ENCODE measurements at regions not wholly inside any gene's neighbourhood (a gene's known extent, or its start where the extent isn't known, plus 50 kb on each side); places are given as distances from the start of the nearest gene placed in this dataset.

DNA sequence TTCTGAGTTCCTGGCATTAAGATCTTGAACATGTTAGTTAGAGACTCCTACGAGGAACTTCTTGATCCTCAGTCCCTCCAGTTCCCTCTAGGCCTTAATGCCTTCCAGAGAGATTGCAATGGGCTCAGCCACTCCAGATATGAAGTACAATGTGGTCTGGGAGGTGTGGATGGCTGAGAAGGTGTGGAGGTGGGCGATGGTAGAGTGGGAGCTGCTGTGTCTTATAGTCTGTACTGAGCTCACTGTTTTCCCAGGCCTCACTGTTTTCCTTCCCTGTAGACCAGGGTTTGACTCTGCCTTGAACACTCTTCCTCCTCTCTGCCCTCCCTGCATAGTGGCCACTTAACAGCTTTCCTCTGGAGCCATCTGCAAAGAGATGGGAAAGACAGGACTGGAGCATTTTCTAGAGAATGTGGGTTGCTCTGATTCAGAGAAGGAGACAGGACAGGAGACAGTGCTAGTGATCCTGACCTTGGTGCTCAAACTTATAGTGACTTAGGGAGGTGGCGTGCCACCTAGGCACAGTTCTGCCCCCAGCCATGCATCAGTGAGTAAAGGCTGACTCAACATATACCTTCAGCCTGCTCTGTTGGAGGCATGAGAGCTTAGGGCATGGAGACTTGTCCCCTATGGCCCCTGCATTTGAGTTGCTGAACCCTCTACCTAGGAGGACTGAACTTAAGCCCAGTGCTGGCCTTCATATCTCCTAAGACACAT, 129.7 kb downstream of the TDRD15 start:
- DNase-seq = no peak

DNA sequence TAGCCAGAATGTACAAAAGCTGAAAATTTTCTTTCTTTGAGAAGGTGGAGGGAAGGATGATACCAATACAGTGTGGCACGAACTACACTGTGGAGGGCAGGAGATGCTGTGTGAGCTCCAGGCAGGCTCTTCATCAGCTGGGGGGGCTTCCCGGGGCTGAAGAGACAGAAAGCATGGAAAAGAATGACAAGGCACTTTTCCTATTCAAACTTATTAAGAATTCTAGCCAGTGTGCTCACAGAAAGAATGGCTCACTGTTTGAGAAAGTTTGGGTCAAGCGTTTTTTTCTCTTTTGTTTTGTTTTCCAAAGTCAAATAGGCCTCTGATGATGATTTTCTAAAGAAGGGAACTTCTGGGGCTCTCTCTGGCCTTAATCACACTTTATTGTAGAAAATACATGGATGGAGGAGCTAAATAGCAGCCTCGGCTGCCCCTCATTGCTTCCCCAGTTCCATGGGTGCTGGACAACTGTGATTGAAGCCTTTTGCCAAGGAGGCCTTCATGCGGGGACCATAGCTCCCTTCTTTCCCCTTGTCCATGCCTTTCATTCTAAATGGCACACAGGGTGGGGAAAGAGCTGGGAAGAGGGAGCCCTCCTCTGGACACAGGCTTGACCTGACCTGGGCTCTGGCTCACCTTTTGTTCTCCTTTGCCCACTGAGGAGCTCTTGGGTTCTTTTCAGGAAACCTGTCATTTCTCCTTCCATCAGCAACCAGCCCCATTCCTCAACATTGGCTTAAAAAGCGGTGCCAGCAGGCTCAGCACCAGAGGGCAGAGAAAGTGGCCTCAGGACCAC, 130.6 kb downstream of the TDRD15 start:
- DNase-seq = peak in 9 of 51 donors; percentile 18 to 62 (median 45)

DNA sequence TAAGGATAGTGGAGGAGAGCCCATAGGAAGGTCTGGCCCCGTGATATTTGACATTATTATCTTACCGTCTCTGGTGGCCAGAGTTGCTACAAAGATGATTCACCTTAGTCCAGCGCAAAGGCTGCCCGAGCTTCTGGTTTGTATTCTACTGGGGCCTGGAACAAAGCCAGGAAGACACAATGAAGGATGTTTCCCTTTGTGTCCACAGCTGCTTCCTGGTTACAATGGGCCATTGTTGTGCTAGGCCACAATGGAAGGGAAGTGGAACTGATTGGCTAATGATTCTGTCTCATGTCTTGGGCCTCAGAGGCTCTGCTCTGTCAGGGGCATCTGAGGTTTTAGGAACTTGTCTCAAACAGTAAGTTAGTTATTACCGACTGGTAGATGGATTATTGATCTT, 132.2 kb downstream of the TDRD15 start:
- peak in 42 of 51 donors; percentile 18 to 94 (median 73) for DNase-seq

- DNase-seq = no peak
These were observed 133.9 kb downstream of the TDRD15 start for GRCh38 chr2:21257621-21258020.

DNA sequence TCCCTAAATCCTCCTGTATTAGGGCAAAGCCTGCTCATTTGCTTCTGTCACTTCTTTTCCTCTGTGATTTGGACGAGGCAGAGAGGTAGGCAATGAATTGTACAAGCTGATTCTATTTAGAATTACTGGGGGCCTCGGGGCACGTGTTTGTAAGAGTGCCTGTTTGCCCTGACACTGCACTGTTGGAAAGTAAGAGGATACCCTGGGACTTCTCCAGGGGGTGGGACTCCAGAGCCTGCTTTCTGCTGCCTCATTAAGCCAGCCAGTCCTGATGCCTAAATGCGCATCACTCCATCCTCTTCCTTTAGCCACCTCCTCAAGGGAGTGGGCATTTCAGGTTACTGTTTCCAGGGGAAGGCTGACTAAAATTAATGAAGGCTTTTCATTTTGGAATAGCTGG, 134.3 kb downstream of the TDRD15 start:
- peak in 1 of 51 donors; percentile 38 for DNase-seq

- peak in 3 of 51 donors; percentile 21 to 33 (median 25) for DNase-seq
These were observed 136.5 kb downstream of the TDRD15 start for GRCh38 chr2:21260311-21260710.

DNA sequence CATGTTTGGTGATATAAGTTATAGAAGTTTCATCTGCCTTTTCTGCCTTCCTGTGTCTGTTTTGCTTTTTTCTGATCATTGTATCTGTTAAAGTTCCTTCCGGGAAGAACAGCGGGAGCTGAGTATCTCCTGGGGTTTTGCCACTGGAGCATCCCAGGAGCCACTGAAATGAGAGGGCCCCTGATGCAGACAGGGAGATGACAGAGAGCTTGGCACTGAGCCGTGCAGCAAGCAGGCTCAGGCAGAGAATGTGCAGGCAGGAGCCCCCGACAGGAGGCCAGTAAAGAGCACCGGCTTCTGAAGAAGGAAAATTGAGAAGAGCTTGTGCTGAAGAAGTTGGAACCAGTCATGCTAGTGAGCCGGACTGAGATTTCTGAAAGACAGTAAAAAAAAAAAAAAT, 137.8 kb downstream of the TDRD15 start:
- DNase-seq = peak in 1 of 51 donors; percentile 19

- DNase-seq = no peak
These were observed 138.7 kb downstream of the TDRD15 start for GRCh38 chr2:21262426-21262940.

DNA sequence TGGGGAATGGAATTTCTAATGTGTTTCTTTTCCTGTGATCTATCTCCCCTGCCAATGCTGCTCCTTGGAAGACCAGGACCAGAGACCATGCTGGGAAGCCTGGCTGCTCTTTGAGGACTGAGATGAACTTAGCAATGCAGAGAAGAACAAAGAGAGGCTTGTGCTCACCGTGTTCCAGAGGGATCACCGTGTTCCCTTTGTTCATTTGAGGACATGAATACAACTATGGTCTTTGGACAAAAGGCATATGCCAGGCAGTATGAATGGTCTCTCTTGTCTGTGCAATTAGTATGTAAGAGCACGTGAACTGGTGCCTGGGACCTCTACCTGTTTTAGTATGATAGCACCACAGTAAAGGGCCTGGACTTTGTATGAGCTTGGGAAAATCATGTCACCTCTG, 139.9 kb downstream of the TDRD15 start:
- DNase-seq = peak in 33 of 51 donors; percentile 12 to 93 (median 63)

GRCh38 chr2:21265752-21266151, 142.0 kb downstream of the TDRD15 start:
- DNase-seq = no peak

GRCh38 chr2:21267232-21267835, 143.6 kb downstream of the TDRD15 start:
- peak in 2 of 51 donors; percentile 21 to 24 for DNase-seq

- DNase-seq = peak in 6 of 51 donors; percentile 13 to 57 (median 32)
These were observed 144.6 kb downstream of the TDRD15 start for GRCh38 chr2:21268197-21268877.

GRCh38 chr2:21268878-21269224, 145.1 kb downstream of the TDRD15 start:
- DNase-seq = peak in 2 of 51 donors; percentile 43 to 58

GRCh38 chr2:21269382-21269781, 145.6 kb downstream of the TDRD15 start:
- DNase-seq = no peak

- DNase-seq = no peak
These were observed 146.3 kb downstream of the TDRD15 start for GRCh38 chr2:21270083-21270491.

GRCh38 chr2:21270708-21271122, 146.9 kb downstream of the TDRD15 start:
- DNase-seq = peak in 20 of 51 donors; percentile 12 to 69 (median 38)

- no peak for DNase-seq
These were observed 152.4 kb downstream of the TDRD15 start for GRCh38 chr2:21276163-21276562.

- DNase-seq = no peak
These were observed 153.6 kb downstream of the TDRD15 start for GRCh38 chr2:21277068-21278056.

DNA sequence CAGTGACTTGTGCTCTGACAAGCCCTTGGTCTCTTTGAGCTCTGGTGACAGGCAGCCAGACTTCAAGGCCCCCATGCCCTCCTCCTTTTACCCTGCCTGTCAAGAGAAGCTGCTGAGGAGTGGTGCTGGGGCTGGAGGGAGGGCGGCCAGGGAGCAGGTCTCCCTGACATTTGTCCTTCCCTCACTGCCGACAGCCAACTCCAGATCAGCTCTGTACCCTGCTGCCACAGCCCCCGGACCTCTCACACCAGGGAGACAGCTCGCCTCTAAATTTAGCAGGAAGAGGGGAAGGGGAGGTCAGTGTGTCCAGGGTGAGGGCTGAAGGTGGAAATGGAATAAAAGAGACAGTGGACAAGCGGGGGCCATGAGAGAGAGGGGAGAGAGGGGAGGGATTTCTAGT, 155.8 kb downstream of the TDRD15 start:
- no peak for DNase-seq

- no peak for DNase-seq
These were observed 157.0 kb downstream of the TDRD15 start for GRCh38 chr2:21280793-21281192.

Data from hypothalamus (tissue), 51 donors.